Endodermal cell (in vitro differentiated cells): ENCODE measurements at regions not wholly inside any gene's neighbourhood (a gene's known extent, or its start where the extent isn't known, plus 50 kb on each side); places are given as distances from the start of the nearest gene placed in this dataset.

ENCODE experiments used
- DNase-seq: peaks from one replicate; pipeline ENCODE4 v3.0.0-alpha.2; 2017
- H3K27ac ChIP-seq: 2 replicates; pipeline ENCODE4 v1.5.1; 2013; ENCODE audit warnings: mild to moderate bottlenecking, low read depth, low read length, moderate library complexity
- H3K27me3 ChIP-seq: 2 replicates; pipeline ENCODE4 v1.6.1; 2013; ENCODE audit warnings: mild to moderate bottlenecking, low read length, moderate library complexity; ENCODE audit not compliant: insufficient read depth, control insufficient read depth, poor library complexity, severe bottlenecking
- H3K36me3 ChIP-seq: 2 replicates; pipeline ENCODE4 v1.7.0; 2013; ENCODE audit warnings: mild to moderate bottlenecking, low read length, moderate library complexity; ENCODE audit not compliant: control insufficient read depth, insufficient read depth
- H3K4me1 ChIP-seq: one replicate; pipeline ENCODE4 v1.7.0; 2013; ENCODE audit warnings: low read length; ENCODE audit not compliant: control insufficient read depth, insufficient read depth
- H3K4me3 ChIP-seq: 2 replicates; pipeline ENCODE4 v1.5.1; 2013; ENCODE audit warnings: mild to moderate bottlenecking, low read length, moderate library complexity
- H3K9ac ChIP-seq: 2 replicates; pipeline ENCODE4 v1.6.1; 2013; ENCODE audit warnings: mild to moderate bottlenecking, low read length, moderate library complexity; ENCODE audit not compliant: poor library complexity, severe bottlenecking; ENCODE audit errors: extremely low read depth
- H3K9me3 ChIP-seq: 2 replicates; pipeline ENCODE4 v1.6.1; 2013; ENCODE audit warnings: mild to moderate bottlenecking, low read length, moderate library complexity; ENCODE audit not compliant: control insufficient read depth
- H3K27ac Mint-ChIP-seq: 2 replicates; pipeline ENCODE4 v1.8.0; 2020; ENCODE audit warnings: mixed read lengths
- H3K27me3 Mint-ChIP-seq: 2 replicates; pipeline ENCODE4 v1.8.0; 2021; ENCODE audit warnings: mild to moderate bottlenecking, mixed read lengths; ENCODE audit not compliant: insufficient read depth
- H3K36me3 Mint-ChIP-seq: 2 replicates; pipeline ENCODE4 v1.8.0; 2020; ENCODE audit warnings: low read depth, mixed read lengths
- H3K4me1 Mint-ChIP-seq: 2 replicates; pipeline ENCODE4 v1.8.0; 2020; ENCODE audit warnings: mixed read lengths
- H3K4me3 Mint-ChIP-seq: 2 replicates; pipeline ENCODE4 v1.8.0; 2020; ENCODE audit warnings: mild to moderate bottlenecking, moderate library complexity, mixed read lengths
- H3K9me3 Mint-ChIP-seq: 2 replicates; pipeline ENCODE4 v1.8.0; 2020; ENCODE audit warnings: mild to moderate bottlenecking, mixed read lengths
- WGBS, 2 experiments: methylation state at CpG; one replicate each; pipeline versions ENCODE4 v1.1.5 to v1.1.7; 2013; ENCODE audit warnings: missing lambda C conversion rate in 2 of 2, mixed read lengths in 1 of 2; ENCODE audit not compliant: insufficient coverage in 1 of 2, insufficient read length in 1 of 2; 5-methylcytosine and 5-hydroxymethylcytosine counted together
- TF ChIP-seq, protein P1 (sequence below): fragments of 200-600 bp; sonication (generic); conservative IDR thresholded peaks from 2 replicates; pipeline ENCODE4 v1.5.0; 2021; ENCODE audit warnings: antibody characterized with exemption, mild to moderate bottlenecking

DNA sequence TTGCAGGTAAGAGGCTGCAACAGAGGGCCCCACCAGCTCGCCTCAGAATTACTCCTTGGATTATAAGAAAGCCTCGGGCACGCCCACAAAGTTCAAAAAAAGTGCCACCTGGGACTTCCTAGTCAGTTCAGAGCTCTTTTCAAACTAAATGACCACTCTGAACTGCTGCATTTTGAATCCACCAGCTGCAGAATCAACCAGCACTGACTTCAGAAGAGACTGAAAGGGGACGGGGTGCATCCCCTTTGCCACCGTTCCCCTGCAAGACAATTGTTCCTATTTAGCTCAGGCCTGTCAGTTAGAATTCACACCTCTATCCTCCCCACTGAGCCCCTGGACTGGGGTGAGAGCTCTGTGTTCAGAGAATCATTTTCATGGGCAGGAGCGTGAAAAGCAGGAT, 181.4 kb upstream of the GADL1 start:
- Histone ChIP-seq H3K9me3 (peaks cover 19% of the 10 kb centered on the region), H3K27me3 (no peaks in the 10 kb centered on the region), H3K4me1 (peaks cover 5% of the 10 kb centered on the region), H3K4me3 (no peak overlapping the region), H3K36me3 (no peaks in the 10 kb centered on the region), H3K27ac (no peak overlapping the region), H3K9ac (no peak overlapping the region)
- TF ChIP-seq, protein P1, sequence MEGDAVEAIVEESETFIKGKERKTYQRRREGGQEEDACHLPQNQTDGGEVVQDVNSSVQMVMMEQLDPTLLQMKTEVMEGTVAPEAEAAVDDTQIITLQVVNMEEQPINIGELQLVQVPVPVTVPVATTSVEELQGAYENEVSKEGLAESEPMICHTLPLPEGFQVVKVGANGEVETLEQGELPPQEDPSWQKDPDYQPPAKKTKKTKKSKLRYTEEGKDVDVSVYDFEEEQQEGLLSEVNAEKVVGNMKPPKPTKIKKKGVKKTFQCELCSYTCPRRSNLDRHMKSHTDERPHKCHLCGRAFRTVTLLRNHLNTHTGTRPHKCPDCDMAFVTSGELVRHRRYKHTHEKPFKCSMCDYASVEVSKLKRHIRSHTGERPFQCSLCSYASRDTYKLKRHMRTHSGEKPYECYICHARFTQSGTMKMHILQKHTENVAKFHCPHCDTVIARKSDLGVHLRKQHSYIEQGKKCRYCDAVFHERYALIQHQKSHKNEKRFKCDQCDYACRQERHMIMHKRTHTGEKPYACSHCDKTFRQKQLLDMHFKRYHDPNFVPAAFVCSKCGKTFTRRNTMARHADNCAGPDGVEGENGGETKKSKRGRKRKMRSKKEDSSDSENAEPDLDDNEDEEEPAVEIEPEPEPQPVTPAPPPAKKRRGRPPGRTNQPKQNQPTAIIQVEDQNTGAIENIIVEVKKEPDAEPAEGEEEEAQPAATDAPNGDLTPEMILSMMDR: no peak
- Mint-ChIP-seq H3K4me3 (no peak overlapping the region), H3K27ac (no peak overlapping the region), H3K36me3 (no peaks in the 10 kb centered on the region), H3K4me1 (peaks cover 17% of the 10 kb centered on the region), H3K9me3 (peaks cover 11% of the 10 kb centered on the region), H3K27me3 (no peaks in the 10 kb centered on the region)
- WGBS, 2 experiments: 74 to 81% methylated on average over 3 to 6 of the region's 6 CpGs
- DNase-seq: peak; percentile 55

DNA sequence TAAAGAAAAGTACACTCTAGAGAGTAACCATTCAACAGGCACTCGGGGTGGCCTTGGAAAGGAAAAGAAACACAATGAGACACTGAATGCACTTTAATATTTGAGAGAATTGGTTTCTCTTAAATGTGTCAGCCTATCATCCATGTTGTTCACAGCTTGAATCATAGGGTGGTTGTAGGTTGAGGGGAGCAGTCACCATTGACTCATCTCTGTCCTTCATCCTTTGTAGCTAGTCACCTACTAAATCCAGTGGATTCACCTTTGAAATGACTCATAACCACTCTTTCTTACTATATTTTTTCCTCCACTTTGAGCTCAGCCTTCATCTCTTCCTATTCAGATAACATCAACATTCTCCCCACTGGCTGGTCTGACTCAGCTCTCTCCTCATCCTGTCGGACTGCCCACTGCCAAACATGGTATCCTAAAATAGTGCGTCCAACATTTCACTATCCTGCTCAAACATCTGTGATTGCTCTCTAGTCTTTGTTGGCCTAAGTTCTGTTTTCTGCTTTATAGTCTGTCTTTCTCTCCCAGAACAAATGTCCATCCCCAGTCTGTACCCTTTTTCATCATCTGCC, 182.7 kb upstream of the GADL1 start:
- no peak for DNase-seq
- H3K9me3 Mint-ChIP-seq: peaks cover 11% of the 10 kb centered on the region
- 91% methylated on average over 3 of the region's 3 CpGs for whole genome bisulfite sequencing, 2 experiments
- peaks cover 17% of the 10 kb centered on the region for H3K4me1 Mint-ChIP-seq
- H3K36me3 Mint-ChIP-seq: no peaks in the 10 kb centered on the region
- H3K9me3 ChIP-seq: peaks cover 17% of the 10 kb centered on the region
- peaks cover 5% of the 10 kb centered on the region for H3K4me1 ChIP-seq
- no peak overlapping the region for H3K9ac ChIP-seq
- H3K4me3 Mint-ChIP-seq: no peak overlapping the region
- no peaks in the 10 kb centered on the region for H3K36me3 ChIP-seq
- no peaks in the 10 kb centered on the region for H3K27me3 ChIP-seq
- no peaks in the 10 kb centered on the region for H3K27me3 Mint-ChIP-seq
- H3K4me3 ChIP-seq: no peak overlapping the region
- TF ChIP-seq, protein P1: no peak
- no peak overlapping the region for H3K27ac Mint-ChIP-seq
- H3K27ac ChIP-seq: no peak overlapping the region

GRCh38 chr3:31077826-31078225, 183.4 kb upstream of the GADL1 start:
- Mint-ChIP-seq H3K4me3 (no peak overlapping the region), H3K9me3 (peaks cover 11% of the 10 kb centered on the region), H3K4me1 (peaks cover 17% of the 10 kb centered on the region), H3K27me3 (no peaks in the 10 kb centered on the region), H3K36me3 (no peaks in the 10 kb centered on the region), H3K27ac (no peak overlapping the region)
- WGBS, 2 experiments: 89% methylated on average over 1 of the region's 1 CpG; no CpG with 5 or more reads in 1 of the 2 experiments
- no peaks in the 10 kb centered on the region for H3K36me3 ChIP-seq
- no peak overlapping the region for H3K9ac ChIP-seq
- H3K27me3 ChIP-seq: no peaks in the 10 kb centered on the region
- H3K4me1 ChIP-seq: peaks cover 5% of the 10 kb centered on the region
- TF ChIP-seq, protein P1: no peak
- no peak overlapping the region for H3K4me3 ChIP-seq
- H3K27ac ChIP-seq: no peak overlapping the region
- no peak for DNase-seq
- H3K9me3 ChIP-seq: peaks cover 14% of the 10 kb centered on the region
